ENCODE measurements at regions not wholly inside any gene's neighbourhood (a gene's known extent, or its start where the extent isn't known, plus 50 kb on each side); places are given as distances from the start of the nearest gene placed in this dataset.
"Not testable (repeated sequence)": the region's sequence is repeated elsewhere in the genome, so short reads cannot be mapped to it uniquely, and the experiment has no call there.

GRCh38 chr12:116687888-116688287, 50.0 kb downstream of the SPRING1 start:
- DNase-seq: peak; percentile 84

GRCh38 chr12:116684891-116685290, 53.0 kb downstream of the SPRING1 start:
- no peak for DNase-seq

GRCh38 chr12:116677202-116677661, 60.6 kb downstream of the SPRING1 start:
- DNase-seq: peak; percentile 89

GRCh38 chr12:116675339-116676107, 62.3 kb downstream of the SPRING1 start:
- no peak for DNase-seq

GRCh38 chr12:116674643-116675183, 63.2 kb downstream of the SPRING1 start:
- no peak for DNase-seq

GRCh38 chr12:116673681-116674111, 64.2 kb downstream of the SPRING1 start:
- DNase-seq: no peak

GRCh38 chr12:116672842-116673516, 64.9 kb downstream of the SPRING1 start:
- DNase-seq: peak; percentile 63

- no peak for DNase-seq
Measured at GRCh38 chr12:116672010-116672409, 65.9 kb downstream of the SPRING1 start.

GRCh38 chr12:116670859-116671258, 67.0 kb downstream of the SPRING1 start:
- no peak for DNase-seq

GRCh38 chr12:116667752-116668151, 70.1 kb downstream of the SPRING1 start:
- no peak for DNase-seq

GRCh38 chr12:116666829-116667228, 71.0 kb downstream of the SPRING1 start:
- not testable (repeated sequence) for DNase-seq

- no peak for DNase-seq
Measured at GRCh38 chr12:116666305-116666673, 71.6 kb downstream of the SPRING1 start.

GRCh38 chr12:116665666-116666304, 72.1 kb downstream of the SPRING1 start:
- DNase-seq: no peak

- DNase-seq: no peak
Measured at GRCh38 chr12:116664085-116664484, 73.8 kb downstream of the SPRING1 start.

- peak; percentile 47 for DNase-seq
Measured at GRCh38 chr12:116662612-116663144, 75.2 kb downstream of the SPRING1 start.

GRCh38 chr12:116661341-116661740, 76.5 kb downstream of the SPRING1 start:
- no peak for DNase-seq

GRCh38 chr12:116660740-116661139, 77.1 kb downstream of the SPRING1 start:
- not testable (repeated sequence) for DNase-seq

- DNase-seq: peak; percentile 66
Measured at GRCh38 chr12:116659771-116660481, 77.9 kb downstream of the SPRING1 start.

- DNase-seq: no peak
Measured at GRCh38 chr12:116657921-116658495, 79.9 kb downstream of the SPRING1 start.

- DNase-seq: no peak
Measured at GRCh38 chr12:116656306-116656705, 81.6 kb downstream of the SPRING1 start.

GRCh38 chr12:116654226-116654743, 83.6 kb downstream of the SPRING1 start:
- no peak for DNase-seq

GRCh38 chr12:116651089-116651488, 86.8 kb downstream of the SPRING1 start:
- DNase-seq: no peak

All from hematopoietic multipotent progenitor cell treated with erythropoietin and hydrocortisone succinate and interleukin-3 and kit ligand, for 4 days (in vitro differentiated cells).